GM21360 (cell line): ENCODE measurements at regions not wholly inside any gene's neighbourhood (a gene's known extent, or its start where the extent isn't known, plus 50 kb on each side); places are given as distances from the start of the nearest gene placed in this dataset.
"Not testable (repeated sequence)": the region's sequence is repeated elsewhere in the genome, so short reads cannot be mapped to it uniquely, and the experiment has no call there.

Experiments used
- ATAC-seq: cut with Tn5 transposase; IDR thresholded peaks from one replicate; pipeline ENCODE4 v1.9.1; 2021; ENCODE audit warnings: mild to moderate bottlenecking, moderate library complexity; ENCODE audit not compliant: unreplicated experiment

- ATAC-seq, result no peak
These were observed 483.4 kb upstream of the IRAK1BP1 start for GRCh38 chr6:78383968-78384367.

GRCh38 chr6:78386854-78387253, 480.5 kb upstream of the IRAK1BP1 start:
- ATAC-seq, result not testable (repeated sequence)

- ATAC-seq, result no peak
These were observed 477.3 kb upstream of the IRAK1BP1 start for GRCh38 chr6:78390066-78390465.

GRCh38 chr6:78397499-78397898, 469.9 kb upstream of the IRAK1BP1 start:
- ATAC-seq, result no peak

GRCh38 chr6:78398292-78398691, 469.1 kb upstream of the IRAK1BP1 start:
- ATAC-seq, result no peak

GRCh38 chr6:78400076-78400475, 467.3 kb upstream of the IRAK1BP1 start:
- no peak for ATAC-seq

GRCh38 chr6:78427386-78427785, 440.0 kb upstream of the IRAK1BP1 start:
- no peak for ATAC-seq

GRCh38 chr6:78430521-78430920, 436.8 kb upstream of the IRAK1BP1 start:
- ATAC-seq, result no peak

GRCh38 chr6:78435671-78436070, 431.7 kb upstream of the IRAK1BP1 start:
- no peak for ATAC-seq

- ATAC-seq, result no peak
These were observed 431.0 kb upstream of the IRAK1BP1 start for GRCh38 chr6:78436335-78436734.

- ATAC-seq, result no peak
These were observed 429.2 kb upstream of the IRAK1BP1 start for GRCh38 chr6:78438135-78438534.

GRCh38 chr6:78460711-78461110, 406.6 kb upstream of the IRAK1BP1 start:
- ATAC-seq, result no peak

- ATAC-seq, result no peak
These were observed 404.6 kb upstream of the IRAK1BP1 start for GRCh38 chr6:78462728-78463127.

GRCh38 chr6:78465059-78465634, 402.2 kb upstream of the IRAK1BP1 start:
- no peak for ATAC-seq

GRCh38 chr6:78476561-78476960, 390.8 kb upstream of the IRAK1BP1 start:
- no peak for ATAC-seq

GRCh38 chr6:78482801-78483552, 384.4 kb upstream of the IRAK1BP1 start:
- ATAC-seq, result no peak

- no peak for ATAC-seq
These were observed 383.7 kb upstream of the IRAK1BP1 start for GRCh38 chr6:78483553-78484197.

GRCh38 chr6:78484198-78485064, 382.9 kb upstream of the IRAK1BP1 start:
- no peak for ATAC-seq

GRCh38 chr6:78487401-78487800, 379.9 kb upstream of the IRAK1BP1 start:
- no peak for ATAC-seq

GRCh38 chr6:78489874-78490273, 377.5 kb upstream of the IRAK1BP1 start:
- no peak for ATAC-seq

GRCh38 chr6:78492351-78493017, 374.9 kb upstream of the IRAK1BP1 start:
- ATAC-seq, result no peak
